ENCODE measurements at regions not wholly inside any gene's neighbourhood (a gene's known extent, or its start where the extent isn't known, plus 50 kb on each side); places are given as distances from the start of the nearest gene placed in this dataset.

- H4K91ac ChIP-seq (ENCODE audit: insufficient read depth, low read depth, low read length) = no peak overlapping the region
- no peaks in the 10 kb centered on the region for H3K36me3 ChIP-seq (ENCODE audit: control insufficient read depth, insufficient read depth, low read length)
- H2BK20ac ChIP-seq (ENCODE audit: low read depth, low read length) = no peak overlapping the region
- H3K14ac ChIP-seq (replicated peaks; ENCODE audit: low read depth, low read length) = no peak overlapping the region
- BruUV-seq (replicated peaks) = no TSS peak
- dilution Hi-C loops (cut with HindIII; ENCODE audit: low sequenced_read_pairs, unreplicated experiment) (no loop called here), intact Hi-C loops (cut with micrococcal nuclease) (no loop called here), in situ Hi-C loops (cut with MboI; ENCODE audit: low sequenced_read_pairs) (no loop called here)
- H4K5ac ChIP-seq (ENCODE audit: low read depth, low read length) = no peak overlapping the region
- H4K8ac ChIP-seq (ENCODE audit: low read depth in 2 of 2, low read length in 2 of 2) = no peak overlapping the region
- H2AK5ac ChIP-seq (ENCODE audit: low read depth, low read length) = no peak overlapping the region
- CTCF ChIA-PET = no interaction called here
- H3K4me2 ChIP-seq (ENCODE audit: low read depth, low read length) = no peak overlapping the region
- H2BK15ac ChIP-seq (ENCODE audit: low read depth, low read length) = no peak overlapping the region
- no peaks in the 10 kb centered on the region for H3K4me1 ChIP-seq (ENCODE audit: control insufficient read depth, insufficient read depth, low read length)
- no peak overlapping the region for H3K18ac ChIP-seq (ENCODE audit: low read depth, low read length)
- H3K27me3 ChIP-seq (ENCODE audit: control insufficient read depth, insufficient read depth, low read length) = no peaks in the 10 kb centered on the region
- H3K9me3 ChIP-seq (ENCODE audit: control insufficient read depth, insufficient read depth, low read length) = no peaks in the 10 kb centered on the region; the same call in 1 of the 2 replicates
- no peak overlapping the region for H2BK5ac ChIP-seq (ENCODE audit: low read depth, low read length, poor library complexity, severe bottlenecking)
- DNase-seq (no peak), ATAC-seq (ENCODE audit: low read depth) (no peak)
- no peak overlapping the region for H3K23ac ChIP-seq (ENCODE audit: low read depth, low read length)
- no peak overlapping the region for H2BK120ac ChIP-seq (ENCODE audit: low read depth, low read length)
- H3K79me1 ChIP-seq (ENCODE audit: low read depth in 1 of 2, low read length in 2 of 2) = no peaks in the 10 kb centered on the region
- no peaks in the 10 kb centered on the region for H3K9me1 ChIP-seq (ENCODE audit: insufficient read depth, low read length)
- H4K20me1 ChIP-seq (ENCODE audit: insufficient read depth, low read length) = no peaks in the 10 kb centered on the region
- no peak overlapping the region for H3K56ac ChIP-seq (ENCODE audit: extremely low read depth, insufficient read depth, low read length)
- POLR2A ChIA-PET (ENCODE audit: unreplicated experiment) = no interaction called here
- no peak for TF ChIP-seq CHD1 (IDR thresholded peaks at IDR 0.05; ENCODE audit: low read depth, low read length)
- no peak overlapping the region for H3K27ac ChIP-seq (ENCODE audit: insufficient read depth, low read length)
- H2AK9ac ChIP-seq (replicated peaks; ENCODE audit: low read depth, low read length, poor library complexity) = no peak overlapping the region
- H2AFZ ChIP-seq (replicated peaks; ENCODE audit: low read length, poor library complexity) = no peak overlapping the region
- no peak overlapping the region for H3K4ac ChIP-seq (ENCODE audit: low read depth, low read length)
- H3K9ac ChIP-seq (ENCODE audit: low read depth, low read length) = no peak overlapping the region
- 14% methylated on average over 1 of the region's 6 CpGs; no CpG with 5 or more reads in 1 of the 2 experiments for WGBS, 2 experiments (ENCODE audit: extremely low coverage in 2 of 2, insufficient read length in 1 of 2)
- no peak overlapping the region for H3K4me3 ChIP-seq (ENCODE audit: insufficient read depth, low read depth, low read length)
Observed at GRCh38 chr16:51049276-51049675, 101.8 kb downstream of the SALL1 start.

Data from IMR-90 (cell line).